Activated naive CD8-positive, alpha-beta T cell treated with anti-CD3 and anti-CD28 coated beads, Interleukin-2, amount 10 ng/mL, durations not matched to agents 7 days and 5 days (primary cell): ENCODE measurements at regions not wholly inside any gene's neighbourhood (a gene's known extent, or its start where the extent isn't known, plus 50 kb on each side); places are given as distances from the start of the nearest gene placed in this dataset.
"Not testable (repeated sequence)": the region's sequence is repeated elsewhere in the genome, so short reads cannot be mapped to it uniquely, and the experiment has no call there.

Experiments
- ATAC-seq: fragments of 150-1000 bp; cut with Tn5 transposase; one replicate; pipeline ENCODE4 v1.10.0; 2021; ENCODE audit warnings: low read depth, moderate library complexity
- POLR2A ChIA-PET: fragments of 350-600 bp; sonication (Branson Sonifier 250); formaldehyde crosslinking; loops from one replicate; lab custom pipeline; 2021; ENCODE audit warnings: antibody characterized with exemption; lab: Charles Lee
- DNase-seq: peaks from one replicate; pipeline ENCODE4 v3.0.0; 2021
- H3K27ac Mint-ChIP-seq: one replicate; pipeline ENCODE4 v1.8.0; 2022; ENCODE audit warnings: mild to moderate bottlenecking, mixed read lengths
- H3K27me3 Mint-ChIP-seq: one replicate; pipeline ENCODE4 v1.8.0; 2022; ENCODE audit warnings: mild to moderate bottlenecking, moderate library complexity, mixed read lengths
- H3K36me3 Mint-ChIP-seq: one replicate; pipeline ENCODE4 v1.8.0; 2021; ENCODE audit warnings: mild to moderate bottlenecking, mixed read lengths
- H3K4me1 Mint-ChIP-seq: one replicate; pipeline ENCODE4 v1.8.0; 2021; ENCODE audit warnings: mixed read lengths
- H3K4me3 Mint-ChIP-seq: one replicate; pipeline ENCODE4 v1.8.0; 2022; ENCODE audit warnings: mild to moderate bottlenecking, moderate library complexity, mixed read lengths
- H3K9me3 Mint-ChIP-seq: one replicate; pipeline ENCODE4 v1.8.0; 2021; ENCODE audit warnings: mixed read lengths

- Mint-ChIP-seq H3K27me3 (no peaks in the 10 kb centered on the region), H3K4me1 (no peaks in the 10 kb centered on the region), H3K36me3 (no peaks in the 10 kb centered on the region), H3K9me3 (peaks cover 4% of the 10 kb centered on the region), H3K27ac (no peak overlapping the region), H3K4me3 (no peak overlapping the region)
- DNase-seq (no peak), ATAC-seq (no peak)
- POLR2A ChIA-PET, result no interaction called here
These were observed 454.8 kb upstream of the CDH10 start for GRCh38 chr5:25099538-25099937.

- POLR2A ChIA-PET, result no interaction called here
- ATAC-seq, result peak; percentile 26
- H3K4me1 Mint-ChIP-seq, result no peaks in the 10 kb centered on the region
- H3K27ac Mint-ChIP-seq, result no peak overlapping the region
- H3K27me3 Mint-ChIP-seq, result no peaks in the 10 kb centered on the region
- DNase-seq, result no peak
- peaks cover 2% of the 10 kb centered on the region for H3K9me3 Mint-ChIP-seq
- no peaks in the 10 kb centered on the region for H3K36me3 Mint-ChIP-seq
- no peak overlapping the region for H3K4me3 Mint-ChIP-seq
These were observed 450.5 kb upstream of the CDH10 start for GRCh38 chr5:25095261-25095660.

DNA sequence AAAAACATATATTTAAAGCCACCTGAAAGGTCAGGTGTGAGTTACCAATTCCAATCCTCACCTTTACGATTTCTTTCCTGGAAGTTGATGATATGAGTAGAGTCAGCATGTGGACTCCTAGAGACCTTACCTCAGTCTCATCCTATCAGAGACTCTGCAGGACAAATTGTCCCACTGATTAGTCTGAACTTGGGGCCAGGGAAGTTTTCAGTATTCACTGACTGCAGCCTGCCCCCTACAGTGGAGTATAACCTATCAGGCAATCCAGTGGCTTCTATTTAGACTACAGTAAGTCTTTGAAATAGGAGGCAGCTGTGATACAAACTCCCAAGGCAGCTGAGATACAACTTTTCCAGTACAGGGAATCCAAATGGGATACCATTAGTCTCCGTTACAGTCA, 449.4 kb upstream of the CDH10 start:
- no peak for DNase-seq
- Mint-ChIP-seq H3K27me3 (no peaks in the 10 kb centered on the region), H3K36me3 (no peaks in the 10 kb centered on the region), H3K4me1 (no peaks in the 10 kb centered on the region), H3K9me3 (peaks cover 2% of the 10 kb centered on the region), H3K27ac (no peak overlapping the region), H3K4me3 (no peak overlapping the region)
- POLR2A ChIA-PET, result no interaction called here
- ATAC-seq, result no peak

- Mint-ChIP-seq H3K9me3 (peaks cover 3% of the 10 kb centered on the region), H3K4me1 (no peaks in the 10 kb centered on the region), H3K27ac (no peak overlapping the region), H3K4me3 (no peak overlapping the region), H3K27me3 (no peaks in the 10 kb centered on the region), H3K36me3 (no peaks in the 10 kb centered on the region)
- no peak for DNase-seq
- no peak for ATAC-seq
- POLR2A ChIA-PET, result no interaction called here
These were observed 447.1 kb upstream of the CDH10 start for GRCh38 chr5:25091921-25092320.

GRCh38 chr5:25090854-25091253, 446.1 kb upstream of the CDH10 start:
- H3K4me1 Mint-ChIP-seq, result no peaks in the 10 kb centered on the region
- no peak overlapping the region for H3K27ac Mint-ChIP-seq
- no peaks in the 10 kb centered on the region for H3K27me3 Mint-ChIP-seq
- POLR2A ChIA-PET, result no interaction called here
- no peak for ATAC-seq
- no peak overlapping the region for H3K4me3 Mint-ChIP-seq
- no peak for DNase-seq
- peaks cover 2% of the 10 kb centered on the region for H3K9me3 Mint-ChIP-seq
- no peaks in the 10 kb centered on the region for H3K36me3 Mint-ChIP-seq

DNA sequence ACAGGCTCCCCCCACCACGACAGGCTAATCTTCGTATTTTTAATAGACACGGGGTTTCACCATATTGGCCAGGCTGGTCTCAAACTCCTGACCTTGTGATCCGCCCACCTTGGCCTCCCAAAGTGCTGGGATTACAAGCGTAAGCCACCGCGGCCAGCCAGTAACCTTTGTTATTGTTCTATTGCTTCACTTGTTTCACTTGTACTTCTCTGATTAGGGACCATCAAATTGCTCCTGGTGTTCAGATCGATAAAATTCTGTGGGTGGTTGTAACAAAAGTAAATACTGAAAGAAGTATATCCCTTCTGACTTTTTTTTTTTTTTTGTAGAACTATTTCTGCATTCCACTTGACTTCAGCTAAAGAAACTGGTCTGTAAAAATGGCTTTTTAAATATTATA, 445.5 kb upstream of the CDH10 start:
- H3K9me3 Mint-ChIP-seq, result peaks cover 2% of the 10 kb centered on the region
- H3K27ac Mint-ChIP-seq, result no peak overlapping the region
- no peaks in the 10 kb centered on the region for H3K36me3 Mint-ChIP-seq
- POLR2A ChIA-PET, result no interaction called here
- DNase-seq (no peak), ATAC-seq (no peak)
- no peaks in the 10 kb centered on the region for H3K27me3 Mint-ChIP-seq
- no peak overlapping the region for H3K4me3 Mint-ChIP-seq
- H3K4me1 Mint-ChIP-seq, result no peaks in the 10 kb centered on the region

GRCh38 chr5:25088689-25089088, 443.9 kb upstream of the CDH10 start:
- H3K36me3 Mint-ChIP-seq, POLR2A ChIA-PET, ATAC-seq, H3K27ac Mint-ChIP-seq, DNase-seq, H3K27me3 Mint-ChIP-seq, H3K4me3 Mint-ChIP-seq, H3K9me3 Mint-ChIP-seq, H3K4me1 Mint-ChIP-seq: not testable (repeated sequence)

DNA sequence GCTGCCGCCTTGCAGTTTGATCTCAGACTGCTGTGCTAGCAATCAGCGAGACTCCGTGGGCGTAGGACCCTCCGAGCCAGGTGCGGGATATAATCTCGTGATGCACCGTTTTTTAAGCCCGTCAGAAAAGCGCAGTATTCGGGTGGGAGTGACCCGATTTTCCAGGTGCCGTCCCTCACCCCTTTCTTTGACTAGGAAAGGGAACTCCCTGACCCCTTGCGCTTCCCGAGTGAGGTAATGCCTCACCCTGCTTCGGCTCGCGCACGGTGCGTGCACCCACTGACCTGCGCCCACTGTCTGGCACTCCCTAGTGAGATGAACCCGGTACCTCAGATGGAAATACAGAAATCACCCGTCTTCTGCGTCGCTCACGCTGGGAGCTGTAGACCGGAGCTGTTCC, 438.5 kb upstream of the CDH10 start:
- ATAC-seq, H3K9me3 Mint-ChIP-seq, H3K4me3 Mint-ChIP-seq, POLR2A ChIA-PET, H3K27me3 Mint-ChIP-seq, H3K27ac Mint-ChIP-seq, H3K4me1 Mint-ChIP-seq, DNase-seq, H3K36me3 Mint-ChIP-seq: not testable (repeated sequence)

GRCh38 chr5:25066239-25066638, 421.5 kb upstream of the CDH10 start:
- DNase-seq, result no peak
- Mint-ChIP-seq H3K27ac (no peak overlapping the region), H3K4me3 (no peak overlapping the region), H3K4me1 (no peaks in the 10 kb centered on the region), H3K27me3 (no peaks in the 10 kb centered on the region), H3K36me3 (no peaks in the 10 kb centered on the region), H3K9me3 (no peaks in the 10 kb centered on the region)
- no peak for ATAC-seq
- POLR2A ChIA-PET, result no interaction called here

DNA sequence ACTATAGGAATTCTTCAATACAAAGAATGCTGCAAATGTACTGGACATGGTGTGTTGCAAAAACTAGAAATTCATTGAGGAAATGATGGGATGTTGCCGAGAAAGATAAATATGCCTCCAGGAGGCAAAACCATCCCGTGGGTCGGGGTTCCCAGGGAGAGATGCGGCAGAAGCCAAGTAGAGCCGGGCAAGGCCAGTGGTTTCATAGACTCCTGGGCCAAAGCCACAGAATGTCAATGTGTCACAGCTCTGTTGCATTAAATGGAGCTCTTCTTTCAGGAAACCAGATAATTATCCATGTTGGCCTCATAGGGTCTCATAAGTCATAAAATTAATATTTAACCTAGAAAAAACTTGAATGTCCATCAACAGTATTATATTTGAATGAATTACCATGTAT, 419.5 kb upstream of the CDH10 start:
- POLR2A ChIA-PET, result no interaction called here
- DNase-seq (no peak), ATAC-seq (no peak)
- no peak overlapping the region for H3K27ac Mint-ChIP-seq
- no peaks in the 10 kb centered on the region for H3K27me3 Mint-ChIP-seq
- H3K9me3 Mint-ChIP-seq, result no peaks in the 10 kb centered on the region
- no peak overlapping the region for H3K4me3 Mint-ChIP-seq
- H3K4me1 Mint-ChIP-seq, result no peaks in the 10 kb centered on the region
- no peaks in the 10 kb centered on the region for H3K36me3 Mint-ChIP-seq

DNA sequence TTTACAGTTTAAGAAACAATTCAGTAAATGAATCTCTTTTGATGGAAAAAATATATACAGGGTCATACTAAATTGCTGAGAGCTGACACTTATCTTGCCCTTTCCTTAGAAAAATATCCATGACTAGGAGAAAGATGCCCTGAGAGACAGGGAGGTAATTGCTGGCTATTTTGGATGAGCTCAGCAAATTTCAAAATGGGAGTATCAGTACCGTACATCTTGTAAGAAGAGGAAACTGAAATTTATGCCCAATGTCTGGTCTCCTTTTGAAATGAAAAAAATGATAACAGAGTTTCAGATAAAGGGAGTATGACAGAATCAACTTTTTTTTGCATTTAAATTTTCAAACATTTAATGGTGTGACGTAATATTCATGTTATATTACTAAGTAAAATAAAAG, 415.8 kb upstream of the CDH10 start:
- ATAC-seq (no peak), DNase-seq (no peak)
- Mint-ChIP-seq H3K36me3 (no peaks in the 10 kb centered on the region), H3K4me3 (no peak overlapping the region), H3K27me3 (no peaks in the 10 kb centered on the region), H3K9me3 (peaks cover 1% of the 10 kb centered on the region), H3K27ac (no peak overlapping the region), H3K4me1 (no peaks in the 10 kb centered on the region)
- POLR2A ChIA-PET, result no interaction called here

GRCh38 chr5:25056836-25057235, 412.1 kb upstream of the CDH10 start:
- Mint-ChIP-seq H3K4me3 (no peak overlapping the region), H3K27ac (no peak overlapping the region), H3K27me3 (no peaks in the 10 kb centered on the region), H3K36me3 (no peaks in the 10 kb centered on the region), H3K4me1 (no peaks in the 10 kb centered on the region), H3K9me3 (peaks cover 1% of the 10 kb centered on the region)
- DNase-seq (no peak), ATAC-seq (no peak)
- POLR2A ChIA-PET, result no interaction called here

DNA sequence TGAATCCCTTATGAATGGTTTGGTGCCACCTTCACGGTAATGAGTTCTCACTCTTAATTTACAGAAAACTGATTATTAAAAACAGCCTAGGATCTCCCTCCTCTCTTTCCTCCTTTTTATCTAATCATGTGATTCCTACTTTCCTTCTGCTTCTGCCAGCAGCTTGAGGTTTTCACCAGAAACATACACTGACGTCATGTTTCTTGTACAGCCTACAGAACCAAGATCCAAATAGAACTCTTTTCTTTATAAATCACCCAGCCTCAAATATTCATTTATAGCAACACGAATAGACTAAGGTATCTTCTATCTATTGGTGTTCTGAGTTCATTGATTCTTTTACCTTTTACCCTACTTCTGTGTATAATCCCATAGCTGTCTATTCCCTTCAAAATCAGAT, 388.9 kb upstream of the CDH10 start:
- no peaks in the 10 kb centered on the region for H3K27me3 Mint-ChIP-seq
- POLR2A ChIA-PET, result no interaction called here
- no peak for ATAC-seq
- H3K4me1 Mint-ChIP-seq, result no peaks in the 10 kb centered on the region
- no peak overlapping the region for H3K4me3 Mint-ChIP-seq
- no peak overlapping the region for H3K27ac Mint-ChIP-seq
- no peak for DNase-seq
- H3K36me3 Mint-ChIP-seq, result no peaks in the 10 kb centered on the region
- peaks cover 11% of the 10 kb centered on the region for H3K9me3 Mint-ChIP-seq

DNA sequence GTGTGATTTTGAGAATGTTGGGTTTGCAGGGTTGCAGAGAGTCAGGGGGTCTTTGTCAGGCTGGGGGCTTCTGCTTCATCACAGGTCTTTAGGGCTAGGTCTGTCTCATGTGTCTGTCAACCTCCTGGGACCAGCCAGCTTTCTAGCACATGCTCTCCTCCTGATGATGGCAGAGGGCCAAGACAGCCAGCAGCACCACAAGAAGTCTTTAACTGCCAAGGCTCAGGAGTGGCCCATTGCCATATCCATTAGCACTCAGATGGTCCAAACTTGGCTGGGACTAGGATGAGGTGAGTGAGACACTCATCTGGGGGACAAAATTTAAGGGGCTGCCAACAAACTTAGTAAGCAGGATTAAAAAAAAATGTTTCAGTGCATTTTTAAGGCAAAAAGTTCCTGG, 384.2 kb upstream of the CDH10 start:
- DNase-seq, result no peak
- no peaks in the 10 kb centered on the region for H3K4me1 Mint-ChIP-seq
- no peaks in the 10 kb centered on the region for H3K27me3 Mint-ChIP-seq
- POLR2A ChIA-PET, result no interaction called here
- ATAC-seq, result no peak
- H3K9me3 Mint-ChIP-seq, result peaks cover 13% of the 10 kb centered on the region
- no peak overlapping the region for H3K4me3 Mint-ChIP-seq
- H3K36me3 Mint-ChIP-seq, result no peaks in the 10 kb centered on the region
- H3K27ac Mint-ChIP-seq, result no peak overlapping the region

GRCh38 chr5:25027526-25027925, 382.7 kb upstream of the CDH10 start:
- ATAC-seq (no peak), DNase-seq (no peak)
- H3K4me1 Mint-ChIP-seq, result no peaks in the 10 kb centered on the region
- H3K4me3 Mint-ChIP-seq, result no peak overlapping the region
- H3K27ac Mint-ChIP-seq, result no peak overlapping the region
- no peaks in the 10 kb centered on the region for H3K27me3 Mint-ChIP-seq
- POLR2A ChIA-PET, result no interaction called here
- no peaks in the 10 kb centered on the region for H3K36me3 Mint-ChIP-seq
- H3K9me3 Mint-ChIP-seq, result peaks cover 8% of the 10 kb centered on the region
